ENCODE measurements at regions not wholly inside any gene's neighbourhood (a gene's known extent, or its start where the extent isn't known, plus 50 kb on each side); places are given as distances from the start of the nearest gene placed in this dataset.

DNA sequence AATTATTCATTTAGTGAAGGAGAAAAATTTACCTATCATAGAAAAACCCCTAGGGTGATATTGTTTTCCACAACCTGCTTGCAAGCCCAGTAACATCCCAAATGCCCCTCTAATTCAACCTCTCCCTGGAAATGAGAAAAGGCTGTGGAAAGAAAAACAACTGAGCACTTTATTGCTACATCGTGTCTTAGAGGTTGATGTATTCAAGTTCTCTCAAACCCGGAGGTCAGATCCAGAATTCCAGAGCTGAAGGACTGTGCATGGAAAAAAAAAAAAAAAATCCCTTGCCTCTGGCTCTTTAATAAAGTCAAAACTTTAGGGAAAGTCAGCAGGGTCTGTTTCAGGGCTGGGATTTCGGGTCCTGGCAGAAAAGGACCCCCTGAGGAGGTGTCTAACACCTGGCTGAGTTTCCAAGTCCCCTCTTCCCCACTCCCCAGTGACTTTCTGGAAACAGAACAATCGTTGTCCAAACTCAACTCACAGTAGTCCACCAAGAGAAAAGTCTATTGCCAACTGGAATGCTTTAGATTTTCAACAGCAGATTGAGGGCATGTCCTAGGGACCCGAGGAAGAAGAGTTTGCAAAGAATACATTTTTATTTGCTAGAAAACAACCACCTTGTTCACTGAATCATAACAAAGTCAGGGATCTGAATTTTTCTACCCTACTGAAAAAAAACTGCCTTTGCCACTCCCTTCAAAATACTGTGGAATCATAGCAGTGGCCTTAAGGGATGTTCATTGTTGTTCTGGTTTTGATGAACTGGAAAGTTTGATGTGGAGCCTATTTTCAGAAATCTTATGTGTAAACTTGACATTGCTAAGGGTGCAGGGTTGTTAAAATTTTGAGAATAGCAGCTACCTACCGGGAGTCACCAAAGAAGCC lies 207.5 kb upstream of the ADAMTS9 start (continued):
- TF ChIP-seq, protein P1, sequence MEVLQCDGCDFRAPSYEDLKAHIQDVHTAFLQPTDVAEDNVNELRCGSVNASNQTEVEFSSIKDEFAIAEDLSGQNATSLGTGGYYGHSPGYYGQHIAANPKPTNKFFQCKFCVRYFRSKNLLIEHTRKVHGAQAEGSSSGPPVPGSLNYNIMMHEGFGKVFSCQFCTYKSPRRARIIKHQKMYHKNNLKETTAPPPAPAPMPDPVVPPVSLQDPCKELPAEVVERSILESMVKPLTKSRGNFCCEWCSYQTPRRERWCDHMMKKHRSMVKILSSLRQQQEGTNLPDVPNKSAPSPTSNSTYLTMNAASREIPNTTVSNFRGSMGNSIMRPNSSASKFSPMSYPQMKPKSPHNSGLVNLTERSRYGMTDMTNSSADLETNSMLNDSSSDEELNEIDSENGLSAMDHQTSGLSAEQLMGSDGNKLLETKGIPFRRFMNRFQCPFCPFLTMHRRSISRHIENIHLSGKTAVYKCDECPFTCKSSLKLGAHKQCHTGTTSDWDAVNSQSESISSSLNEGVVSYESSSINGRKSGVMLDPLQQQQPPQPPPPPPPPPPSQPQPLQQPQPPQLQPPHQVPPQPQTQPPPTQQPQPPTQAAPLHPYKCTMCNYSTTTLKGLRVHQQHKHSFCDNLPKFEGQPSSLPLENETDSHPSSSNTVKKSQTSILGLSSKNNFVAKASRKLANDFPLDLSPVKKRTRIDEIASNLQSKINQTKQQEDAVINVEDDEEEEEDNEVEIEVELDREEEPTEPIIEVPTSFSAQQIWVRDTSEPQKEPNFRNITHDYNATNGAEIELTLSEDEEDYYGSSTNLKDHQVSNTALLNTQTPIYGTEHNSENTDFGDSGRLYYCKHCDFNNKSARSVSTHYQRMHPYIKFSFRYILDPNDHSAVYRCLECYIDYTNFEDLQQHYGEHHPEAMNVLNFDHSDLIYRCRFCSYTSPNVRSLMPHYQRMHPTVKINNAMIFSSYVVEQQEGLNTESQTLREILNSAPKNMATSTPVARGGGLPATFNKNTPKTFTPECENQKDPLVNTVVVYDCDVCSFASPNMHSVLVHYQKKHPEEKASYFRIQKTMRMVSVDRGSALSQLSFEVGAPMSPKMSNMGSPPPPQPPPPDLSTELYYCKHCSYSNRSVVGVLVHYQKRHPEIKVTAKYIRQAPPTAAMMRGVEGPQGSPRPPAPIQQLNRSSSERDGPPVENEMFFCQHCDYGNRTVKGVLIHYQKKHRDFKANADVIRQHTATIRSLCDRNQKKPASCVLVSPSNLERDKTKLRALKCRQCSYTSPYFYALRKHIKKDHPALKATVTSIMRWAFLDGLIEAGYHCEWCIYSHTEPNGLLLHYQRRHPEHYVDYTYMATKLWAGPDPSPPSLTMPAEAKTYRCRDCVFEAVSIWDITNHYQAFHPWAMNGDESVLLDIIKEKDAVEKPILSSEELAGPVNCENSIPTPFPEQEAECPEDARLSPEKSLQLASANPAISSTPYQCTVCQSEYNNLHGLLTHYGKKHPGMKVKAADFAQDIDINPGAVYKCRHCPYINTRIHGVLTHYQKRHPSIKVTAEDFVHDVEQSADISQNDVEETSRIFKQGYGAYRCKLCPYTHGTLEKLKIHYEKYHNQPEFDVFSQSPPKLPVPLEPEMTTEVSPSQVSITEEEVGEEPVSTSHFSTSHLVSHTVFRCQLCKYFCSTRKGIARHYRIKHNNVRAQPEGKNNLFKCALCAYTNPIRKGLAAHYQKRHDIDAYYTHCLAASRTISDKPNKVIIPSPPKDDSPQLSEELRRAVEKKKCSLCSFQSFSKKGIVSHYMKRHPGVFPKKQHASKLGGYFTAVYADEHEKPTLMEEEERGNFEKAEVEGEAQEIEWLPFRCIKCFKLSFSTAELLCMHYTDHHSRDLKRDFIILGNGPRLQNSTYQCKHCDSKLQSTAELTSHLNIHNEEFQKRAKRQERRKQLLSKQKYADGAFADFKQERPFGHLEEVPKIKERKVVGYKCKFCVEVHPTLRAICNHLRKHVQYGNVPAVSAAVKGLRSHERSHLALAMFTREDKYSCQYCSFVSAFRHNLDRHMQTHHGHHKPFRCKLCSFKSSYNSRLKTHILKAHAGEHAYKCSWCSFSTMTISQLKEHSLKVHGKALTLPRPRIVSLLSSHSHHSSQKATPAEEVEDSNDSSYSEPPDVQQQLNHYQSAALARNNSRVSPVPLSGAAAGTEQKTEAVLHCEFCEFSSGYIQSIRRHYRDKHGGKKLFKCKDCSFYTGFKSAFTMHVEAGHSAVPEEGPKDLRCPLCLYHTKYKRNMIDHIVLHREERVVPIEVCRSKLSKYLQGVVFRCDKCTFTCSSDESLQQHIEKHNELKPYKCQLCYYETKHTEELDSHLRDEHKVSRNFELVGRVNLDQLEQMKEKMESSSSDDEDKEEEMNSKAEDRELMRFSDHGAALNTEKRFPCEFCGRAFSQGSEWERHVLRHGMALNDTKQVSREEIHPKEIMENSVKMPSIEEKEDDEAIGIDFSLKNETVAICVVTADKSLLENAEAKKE (CRISPR knock-in tag; IDR thresholded peaks at IDR 0.05): no peak
- TF ChIP-seq EZH2 (IDR thresholded peaks at IDR 0.05; ENCODE audit: low read depth, unreplicated experiment) (no peak), NANOG (IDR thresholded peaks at IDR 0.05; ENCODE audit: borderline replicate concordance) (no peak)
- TF ChIP-seq, protein P2, sequence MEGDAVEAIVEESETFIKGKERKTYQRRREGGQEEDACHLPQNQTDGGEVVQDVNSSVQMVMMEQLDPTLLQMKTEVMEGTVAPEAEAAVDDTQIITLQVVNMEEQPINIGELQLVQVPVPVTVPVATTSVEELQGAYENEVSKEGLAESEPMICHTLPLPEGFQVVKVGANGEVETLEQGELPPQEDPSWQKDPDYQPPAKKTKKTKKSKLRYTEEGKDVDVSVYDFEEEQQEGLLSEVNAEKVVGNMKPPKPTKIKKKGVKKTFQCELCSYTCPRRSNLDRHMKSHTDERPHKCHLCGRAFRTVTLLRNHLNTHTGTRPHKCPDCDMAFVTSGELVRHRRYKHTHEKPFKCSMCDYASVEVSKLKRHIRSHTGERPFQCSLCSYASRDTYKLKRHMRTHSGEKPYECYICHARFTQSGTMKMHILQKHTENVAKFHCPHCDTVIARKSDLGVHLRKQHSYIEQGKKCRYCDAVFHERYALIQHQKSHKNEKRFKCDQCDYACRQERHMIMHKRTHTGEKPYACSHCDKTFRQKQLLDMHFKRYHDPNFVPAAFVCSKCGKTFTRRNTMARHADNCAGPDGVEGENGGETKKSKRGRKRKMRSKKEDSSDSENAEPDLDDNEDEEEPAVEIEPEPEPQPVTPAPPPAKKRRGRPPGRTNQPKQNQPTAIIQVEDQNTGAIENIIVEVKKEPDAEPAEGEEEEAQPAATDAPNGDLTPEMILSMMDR (conservative IDR thresholded peaks at IDR 0.05; ENCODE audit: low read depth in 2 of 2): no peak

DNA sequence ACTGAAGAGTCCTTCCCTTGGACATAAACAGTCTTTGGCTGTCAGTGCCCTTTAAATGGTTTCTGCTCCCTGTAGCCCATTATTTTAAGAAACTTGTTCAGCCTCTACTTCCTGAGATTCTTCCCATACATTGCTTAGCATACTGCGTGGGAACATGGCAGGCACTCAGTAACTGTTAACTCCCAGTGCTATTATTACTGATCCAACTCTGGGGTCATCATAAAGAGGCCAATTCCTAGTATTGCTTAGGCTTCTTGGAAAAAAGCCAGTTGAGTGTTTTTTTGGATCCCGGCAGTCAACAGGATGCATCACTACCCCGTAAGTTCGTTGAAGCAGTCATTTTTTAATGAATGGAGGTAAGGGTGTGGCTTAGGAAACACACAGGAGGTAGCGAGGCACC lies 206.2 kb upstream of the ADAMTS9 start:
- no peak for ATAC-seq
- H2AFZ ChIP-seq: no peak overlapping the region; the same call in 1 of the 2 replicates
- no peaks in the 10 kb centered on the region for H3K36me3 ChIP-seq (ENCODE audit: insufficient read depth)
- Mint-ChIP-seq H3K4me3 (no peak overlapping the region), H3K27ac (no peak overlapping the region), H3K27me3 (ENCODE audit: insufficient read depth, low read depth, poor library complexity) (no peaks in the 10 kb centered on the region), H3K9me3 (no peaks in the 10 kb centered on the region), H3K36me3 (ENCODE audit: low read depth) (no peaks in the 10 kb centered on the region), H3K4me1 (peaks cover 21% of the 10 kb centered on the region)
- H3K4me2 ChIP-seq: no peak overlapping the region
- DNase-seq (ENCODE audit: low spot score): no peak
- no peak overlapping the region for H3K27ac ChIP-seq (ENCODE audit: low read depth)
- no peak overlapping the region for H3K4me3 ChIP-seq
- no peaks in the 10 kb centered on the region for H3K79me2 ChIP-seq (replicated peaks; ENCODE audit: insufficient read depth)
- no peaks in the 10 kb centered on the region for H4K20me1 ChIP-seq (replicated peaks; ENCODE audit: insufficient read depth)
- no peaks in the 10 kb centered on the region for H3K9me2 ChIP-seq (ENCODE audit: insufficient read depth)
- peaks cover 16% of the 10 kb centered on the region for H3K4me1 ChIP-seq (ENCODE audit: insufficient read depth)
- no peaks in the 10 kb centered on the region for H3F3A ChIP-seq (replicated peaks; ENCODE audit: low read depth)
- H3K27me3 ChIP-seq (ENCODE audit: insufficient read depth): no peaks in the 10 kb centered on the region
- TF ChIP-seq EZH2phosphoT487 (IDR thresholded peaks at IDR 0.05; ENCODE audit: unreplicated experiment) (no peak), ZNF114 (CRISPR knock-in tag; IDR thresholded peaks at IDR 0.05) (no peak), ZNF331 (CRISPR knock-in tag; IDR thresholded peaks at IDR 0.05; ENCODE audit: low read depth) (no peak)
